Erythroblast (primary cell): ENCODE measurements at regions not wholly inside any gene's neighbourhood (a gene's known extent, or its start where the extent isn't known, plus 50 kb on each side); places are given as distances from the start of the nearest gene placed in this dataset.
"Not testable (repeated sequence)": the region's sequence is repeated elsewhere in the genome, so short reads cannot be mapped to it uniquely, and the experiment has no call there.

Experiments
- DNase-seq, 2 experiments: peaks; one replicate each; lab custom pipeline; 2025; lab: John Stamatoyannopoulos, UW
- GATA1 ChIP-seq: IDR thresholded peaks from 2 replicates; pipeline ENCODE4 v1.6.1; 2011; ENCODE audit warnings: low read depth, mild to moderate bottlenecking, control low read depth, low read length, moderate library complexity
- POLR2A ChIP-seq: IDR thresholded peaks from 2 replicates; pipeline ENCODE4 v1.6.1; 2011; ENCODE audit warnings: mild to moderate bottlenecking, low read length

DNA sequence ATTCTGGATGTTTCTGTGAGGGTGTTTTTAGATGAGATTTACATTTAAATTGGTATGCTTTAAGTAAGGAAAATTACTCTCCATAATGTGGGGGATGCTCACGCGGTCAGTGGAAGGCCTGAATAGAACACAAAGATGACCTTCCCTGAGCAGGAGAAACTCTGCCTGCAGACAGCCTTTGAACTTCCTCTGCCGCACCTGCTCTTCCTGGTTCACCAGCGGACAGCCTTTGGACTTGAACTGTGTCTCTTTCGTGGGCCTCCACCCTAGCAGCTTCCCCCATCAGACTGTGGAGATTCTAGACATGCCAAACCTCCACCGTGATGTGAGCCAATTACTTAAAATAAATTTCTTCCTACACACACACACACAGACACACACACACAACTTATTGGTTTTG, 210.7 kb downstream of the EFCAB11 start:
- DNase-seq, result no peak
- no peak for TF ChIP-seq GATA1
- no peak for TF ChIP-seq POLR2A

DNA sequence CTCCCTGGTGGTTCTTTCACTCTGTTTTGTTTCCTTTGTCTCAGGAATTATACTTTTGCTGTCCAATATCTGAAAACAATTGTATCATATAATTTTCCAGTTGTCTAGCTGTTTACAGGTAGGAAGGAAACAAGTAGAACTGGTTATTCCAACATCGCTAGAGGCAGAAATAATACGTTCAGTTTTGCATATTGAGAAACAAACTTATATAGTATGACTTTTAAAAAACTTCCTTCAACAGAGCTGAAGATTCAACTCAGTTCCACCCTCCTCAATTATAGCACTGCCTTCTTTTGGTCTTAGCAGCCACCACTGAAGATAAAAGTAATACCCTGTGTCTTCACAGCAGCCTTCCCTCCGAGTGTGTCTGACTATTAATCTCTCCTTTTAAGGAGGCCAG, 214.3 kb downstream of the EFCAB11 start:
- DNase-seq, result no peak
- TF ChIP-seq GATA1, result no peak
- no peak for TF ChIP-seq POLR2A

DNA sequence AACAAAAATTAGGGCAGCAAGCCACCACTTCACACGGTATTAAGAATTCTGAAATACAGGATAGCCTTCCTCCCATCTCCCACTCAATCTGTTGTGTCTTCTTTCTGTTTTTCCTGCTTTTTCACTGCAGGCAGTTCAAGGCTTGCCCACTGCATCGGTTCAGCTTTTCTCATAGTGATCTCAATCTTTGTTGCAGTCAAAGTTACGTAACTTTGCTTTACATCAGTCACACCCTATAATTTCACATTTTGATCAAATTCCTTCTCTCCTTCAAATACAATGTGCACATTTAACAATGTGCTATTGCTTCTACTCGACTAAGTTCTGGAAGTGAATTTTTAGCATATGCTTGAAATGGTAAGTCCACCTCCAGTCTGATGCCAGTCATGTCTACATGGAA, 217.6 kb downstream of the EFCAB11 start:
- DNase-seq, result no peak

DNA sequence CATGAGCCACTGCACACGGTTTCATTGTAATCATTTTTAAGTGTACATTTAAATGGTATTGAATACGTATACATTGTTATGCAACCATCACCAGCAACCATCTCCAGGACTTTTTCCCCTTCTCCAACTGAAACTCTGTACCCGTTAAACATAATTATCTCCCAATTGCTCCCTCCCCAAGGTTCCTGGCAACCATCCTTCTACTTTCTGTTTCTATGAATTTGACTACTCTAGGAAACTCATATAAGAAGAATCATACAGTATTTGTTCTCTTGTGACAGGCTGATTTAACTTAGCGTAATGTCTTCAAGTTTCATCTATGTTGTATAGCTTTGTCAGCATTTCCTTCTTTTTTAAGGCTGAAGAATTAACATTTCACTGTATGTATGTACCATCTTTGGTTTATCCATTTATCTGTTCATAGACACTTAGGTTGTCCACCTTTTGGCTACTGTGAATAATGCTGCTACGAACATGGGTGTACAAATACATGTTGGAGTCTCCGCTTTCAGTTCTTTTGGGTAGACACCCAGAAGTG, 223.1 kb downstream of the EFCAB11 start:
- TF ChIP-seq POLR2A (no peak), GATA1 (no peak)

More for the DNA sequence above, 217.6 kb downstream of the EFCAB11 start:
- TF ChIP-seq GATA1, result no peak
- no peak for TF ChIP-seq POLR2A

DNA sequence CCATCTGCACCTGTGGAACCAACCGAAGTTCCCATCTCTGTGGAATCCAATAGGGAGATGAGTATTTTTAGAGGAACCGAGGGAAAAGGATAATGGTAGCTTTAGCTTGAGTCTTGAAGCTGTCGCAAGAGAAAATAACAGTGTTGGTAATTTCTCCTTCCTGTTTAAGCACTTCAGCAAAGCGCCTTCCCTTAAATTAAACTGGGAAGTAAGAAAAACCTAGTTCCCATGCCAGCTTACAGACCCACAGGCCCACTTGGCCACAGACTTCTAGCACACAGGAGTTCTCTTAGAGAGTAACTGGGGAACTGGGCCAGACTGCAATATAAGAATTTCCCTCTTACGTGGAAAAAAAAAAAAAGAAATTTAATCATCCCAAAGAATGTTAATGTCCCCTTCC, 223.8 kb downstream of the EFCAB11 start:
- DNase-seq, result no peak
- TF ChIP-seq POLR2A, result no peak
- TF ChIP-seq GATA1, result no peak

More for the DNA sequence above, 223.1 kb downstream of the EFCAB11 start:
- no peak for DNase-seq

DNA sequence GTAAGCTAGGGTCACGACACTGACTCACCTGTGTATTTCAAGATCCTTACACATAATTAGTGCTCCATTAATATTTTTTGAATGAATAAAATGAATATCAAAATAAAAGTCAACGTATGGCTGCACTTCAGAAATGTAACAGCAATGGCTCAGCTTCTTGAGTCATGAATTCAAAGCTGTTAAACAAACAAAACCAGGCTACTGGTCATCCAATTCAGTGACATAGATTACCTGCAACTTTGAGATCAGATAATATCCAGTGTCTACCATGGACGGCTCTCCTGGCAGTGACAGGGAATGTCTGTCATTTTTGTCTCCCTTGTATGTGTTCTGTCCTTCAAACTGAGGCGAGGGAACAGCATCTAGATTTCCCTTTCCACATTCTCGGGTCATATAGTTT, 225.6 kb downstream of the EFCAB11 start:
- DNase-seq, result no peak
- TF ChIP-seq POLR2A (no peak), GATA1 (no peak)

DNA sequence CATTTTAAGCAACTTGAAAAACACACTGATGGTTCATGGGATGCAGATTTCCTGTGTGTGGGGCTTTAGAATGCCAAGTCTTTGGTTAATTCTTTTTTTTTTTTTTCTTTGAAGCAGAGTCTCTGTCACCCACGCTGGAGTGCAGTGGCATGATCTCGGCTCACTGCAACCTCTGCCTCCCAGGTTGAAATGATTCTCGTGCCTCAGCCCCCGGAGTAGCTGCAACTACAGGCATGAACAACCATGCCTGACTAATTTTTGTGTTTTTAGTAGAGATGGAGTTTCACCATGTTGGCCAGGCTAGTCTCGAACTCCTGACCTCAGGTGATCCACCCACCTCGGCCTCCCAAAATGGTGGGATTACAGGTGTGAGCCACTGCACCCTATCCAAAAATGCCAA, 228.3 kb downstream of the EFCAB11 start:
- DNase-seq, result not testable (repeated sequence)

DNA sequence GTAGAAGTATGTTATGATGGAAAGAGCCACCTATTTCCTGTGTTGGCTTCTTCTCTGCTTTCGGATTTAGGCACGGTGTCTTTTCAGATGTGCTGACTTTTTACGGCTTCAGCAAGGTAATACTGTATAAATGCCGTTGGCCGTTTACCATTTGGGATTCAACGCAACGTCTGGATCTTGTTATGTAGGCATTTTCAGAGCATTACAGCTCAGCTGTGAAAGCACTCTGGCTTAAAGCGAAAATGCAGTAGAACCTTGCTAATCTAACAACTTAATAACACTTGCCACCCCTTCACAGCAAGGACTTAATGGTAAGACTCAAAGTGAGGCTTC, 229.9 kb downstream of the EFCAB11 start:
- TF ChIP-seq POLR2A, result no peak
- no peak for TF ChIP-seq GATA1
- DNase-seq, result no peak

DNA sequence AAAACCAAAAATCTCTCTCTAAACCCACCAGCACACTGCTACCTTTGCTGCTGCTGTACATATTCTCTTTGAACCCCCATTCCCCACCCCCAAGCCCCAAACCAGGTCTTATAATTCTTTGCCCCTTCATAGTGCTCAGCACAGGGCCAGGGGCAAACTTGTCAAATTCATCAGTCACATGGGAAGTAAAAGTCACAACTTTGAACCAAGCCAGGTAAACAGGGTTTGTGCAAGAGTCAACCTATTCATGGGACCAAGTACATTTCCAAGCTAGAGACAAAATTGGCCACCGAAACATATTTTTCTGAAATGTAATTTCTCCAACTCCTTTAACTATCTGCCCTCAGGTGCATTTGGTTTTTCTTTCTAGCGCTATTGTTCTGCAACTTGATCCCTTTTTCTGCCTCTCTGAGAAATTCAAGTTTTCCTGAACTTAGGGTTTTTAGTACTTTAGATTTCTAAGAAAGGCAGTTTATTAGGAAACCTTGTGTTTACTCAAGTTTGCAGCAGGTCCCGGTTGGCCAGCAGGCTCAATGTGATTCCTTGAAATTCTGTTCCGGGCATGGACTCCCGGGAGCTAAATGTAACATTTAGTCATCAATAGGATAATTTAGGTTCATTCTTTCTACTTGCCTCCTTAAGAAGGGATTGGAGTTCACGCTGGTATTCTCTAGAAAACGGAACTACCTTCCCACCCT, 230.5 kb downstream of the EFCAB11 start:
- DNase-seq, result no peak
- TF ChIP-seq GATA1, result no peak
- no peak for TF ChIP-seq POLR2A

DNA sequence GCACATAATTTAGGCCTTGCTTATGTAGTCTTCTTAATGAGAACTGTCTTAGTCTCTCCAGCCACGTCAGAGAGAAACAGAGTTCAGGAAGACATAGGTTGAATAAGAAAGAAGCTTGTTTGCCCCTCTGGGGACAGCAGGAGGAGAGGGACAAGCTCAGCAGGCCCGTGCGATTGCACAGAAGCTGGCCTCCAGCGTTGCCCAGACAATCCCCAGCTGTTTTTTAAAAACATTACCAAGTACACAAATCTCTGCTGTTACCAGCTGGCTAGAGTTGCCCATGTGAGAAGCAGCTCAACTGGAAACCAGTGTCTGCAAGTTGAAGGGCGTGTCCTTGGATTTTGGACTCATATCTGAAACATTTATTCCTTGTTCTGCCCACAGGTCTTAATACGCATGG, 232.6 kb downstream of the EFCAB11 start:
- TF ChIP-seq POLR2A (no peak), GATA1 (no peak)
- no peak for DNase-seq

DNA sequence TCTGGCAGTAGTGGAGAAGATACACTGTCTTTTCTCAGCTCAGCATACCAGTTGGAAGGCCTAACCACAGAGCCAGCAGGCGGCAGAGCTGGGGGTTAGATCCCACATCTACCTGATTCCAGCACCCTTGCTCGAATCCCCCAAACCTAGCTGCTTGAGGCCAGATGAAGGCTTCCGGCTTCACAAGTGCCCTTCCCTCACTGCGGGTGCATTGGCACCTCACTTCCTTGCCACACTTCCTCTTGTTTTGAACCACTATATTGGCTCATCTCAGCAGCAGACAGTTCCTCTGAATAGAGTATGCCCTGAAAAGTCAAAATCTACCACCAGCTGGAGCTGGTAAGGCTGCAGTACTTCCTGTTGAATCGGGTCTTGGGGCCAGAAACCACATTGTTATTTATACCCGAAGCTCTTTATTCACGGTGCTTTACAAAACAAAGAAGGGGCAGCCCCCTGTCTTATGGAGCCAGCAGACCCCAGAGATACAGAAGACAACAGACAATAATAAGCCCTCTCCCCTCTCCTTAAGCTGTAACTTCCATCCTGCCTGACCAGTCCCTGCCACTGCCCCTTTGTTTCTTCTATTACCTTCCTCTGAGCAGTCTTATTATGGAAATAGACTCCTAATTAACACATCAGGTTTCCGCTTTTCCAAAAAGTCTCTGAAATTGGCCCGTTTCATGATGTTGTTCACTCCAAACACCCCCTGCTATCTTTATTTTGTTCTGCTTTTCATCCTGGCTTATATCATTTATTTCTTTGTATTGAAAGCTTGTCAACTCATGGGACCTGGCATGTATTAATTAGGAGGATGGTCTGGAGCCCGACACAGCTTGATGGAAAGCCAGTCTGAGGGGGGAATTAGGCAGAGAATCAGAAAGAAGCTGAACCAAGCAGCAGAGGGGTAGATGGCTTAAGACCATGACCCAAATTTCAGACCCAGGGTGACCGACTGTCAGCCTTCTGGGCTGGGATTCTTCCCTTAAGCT, 233.5 kb downstream of the EFCAB11 start:
- DNase-seq, result no peak
- TF ChIP-seq POLR2A, result no peak
- TF ChIP-seq GATA1, result no peak

DNA sequence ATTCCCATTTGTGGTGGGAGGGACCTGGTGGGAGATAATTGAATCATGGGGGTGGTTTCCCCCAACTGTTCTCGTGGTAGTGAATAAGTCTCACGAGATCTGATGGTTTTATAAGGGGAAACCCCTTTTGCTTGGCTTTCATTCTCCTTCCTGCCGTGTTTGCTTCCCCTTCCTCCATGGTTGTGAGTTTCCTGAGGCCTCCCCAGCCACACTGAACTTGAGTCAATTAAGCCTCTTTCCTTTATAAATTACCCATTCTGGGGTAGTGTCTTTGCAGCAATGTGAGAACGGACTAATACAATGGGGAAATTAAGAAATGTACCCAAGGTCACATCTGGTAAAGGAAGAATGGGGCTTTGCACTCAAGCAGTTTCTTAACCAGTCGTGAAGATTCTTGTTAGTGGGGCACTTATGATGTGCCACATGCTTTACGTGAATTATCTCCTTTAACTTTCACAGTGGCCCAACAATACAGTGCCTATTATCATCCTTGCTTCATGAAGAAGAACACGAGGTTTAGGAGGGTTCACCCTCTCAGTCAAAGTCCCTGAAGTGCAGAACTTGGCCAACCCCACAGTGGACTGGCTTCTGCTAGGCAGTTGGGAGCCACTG, 234.3 kb downstream of the EFCAB11 start:
- DNase-seq, result no peak
- TF ChIP-seq GATA1, result no peak
- no peak for TF ChIP-seq POLR2A

DNA sequence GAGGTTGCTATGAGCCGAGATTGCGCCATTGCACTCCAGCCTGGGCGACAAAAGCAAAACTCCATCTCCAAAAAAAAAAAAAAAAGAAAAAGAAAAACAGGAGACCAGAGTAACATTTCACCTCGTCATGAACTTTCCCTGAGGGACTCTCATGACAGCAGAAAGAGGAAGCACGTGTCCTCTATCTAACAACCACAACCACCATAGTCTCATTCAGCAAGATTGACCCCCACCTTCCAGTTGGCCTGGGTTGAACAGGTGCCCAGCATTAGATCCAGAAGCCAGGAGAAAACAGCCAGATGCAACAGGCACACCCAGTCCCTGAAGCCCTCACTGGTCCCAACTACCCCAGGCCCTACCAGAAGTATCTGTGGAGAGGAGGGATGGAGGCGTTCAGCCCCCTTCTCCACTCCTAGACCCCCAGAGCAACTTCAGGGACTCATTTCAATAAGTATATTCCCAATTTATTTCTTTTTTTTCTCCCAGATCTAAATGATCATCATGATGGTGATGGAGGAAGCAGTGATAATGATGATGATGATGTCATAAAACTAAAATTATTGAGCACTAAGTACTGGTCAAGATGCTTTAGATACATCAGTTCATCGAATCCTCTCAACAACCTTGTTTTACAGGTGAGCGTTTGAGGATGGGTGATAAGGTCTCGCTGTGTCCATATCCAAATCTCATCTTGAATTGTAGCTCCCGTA, 235.0 kb downstream of the EFCAB11 start:
- no peak for DNase-seq
- no peak for TF ChIP-seq POLR2A
- TF ChIP-seq GATA1, result no peak
